Adrenal gland (tissue), 9 donors: ENCODE measurements at regions not wholly inside any gene's neighbourhood (a gene's known extent, or its start where the extent isn't known, plus 50 kb on each side); places are given as distances from the start of the nearest gene placed in this dataset.

Experiments
- DNase-seq, 7 donors: peaks; one replicate each; pipeline ENCODE4 v3.0.0-alpha.2; 2019 to 2020
- H3K27ac ChIP-seq, 5 donors: fragments of 200-600 bp; sonication (generic) in 4 of 5; 1 replicate in 3 of 5; 2 replicates in 2 of 5; pipeline versions ENCODE4 v1.5.1 to v1.8.0; 2016 to 2020; ENCODE audit warnings: mild to moderate bottlenecking in 1 of 5
- H3K27me3 ChIP-seq: fragments of 200-600 bp; 2 replicates; pipeline ENCODE4 v1.8.0; 2021
- H3K36me3 ChIP-seq, 2 donors: fragments of 200-600 bp; replicated peaks in 1 of 2; 1 replicate in 1 of 2; 2 replicates in 1 of 2; pipeline versions ENCODE4 v1.5.1 to v1.8.0; 2018 to 2022
- H3K4me1 ChIP-seq, 2 donors: fragments of 200-600 bp; replicated peaks in 1 of 2; 1 replicate in 1 of 2; 2 replicates in 1 of 2; pipeline versions ENCODE4 v1.5.1 to v1.8.0; 2018 to 2021
- H3K4me3 ChIP-seq, 4 donors: fragments of 200-600 bp; sonication (generic) in 3 of 4; one replicate each; pipeline ENCODE4 v1.5.1; 2016 to 2018
- H3K9me3 ChIP-seq, 3 donors: fragments of 200-600 bp; sonication (generic) in 1 of 3; replicated peaks in 1 of 3; 1 replicate in 2 of 3; 2 replicates in 1 of 3; pipeline versions ENCODE4 v1.5.1 to v1.8.0; 2016 to 2021
- CTCF ChIP-seq, 6 experiments: fragments of 450-650 bp in 4 of 6; fragments of 200-600 bp in 2 of 6; sonication (generic) in 1 of 6; IDR thresholded peaks; 1 replicate in 5 of 6; 2 replicates in 1 of 6; pipeline versions ENCODE4 v1.5.1 to v1.8.0; 2016 to 2021; ENCODE audit warnings: antibody characterized with exemption in 6 of 6, mild to moderate bottlenecking in 2 of 6, moderate library complexity in 1 of 6
- POLR2A ChIP-seq, 2 donors: fragments of 450-650 bp; IDR thresholded peaks; one replicate each; pipeline ENCODE4 v1.6.1; 2017; ENCODE audit warnings: antibody characterized with exemption in 2 of 2, mild to moderate bottlenecking in 2 of 2, moderate library complexity in 1 of 2
- WGBS, 4 donors: extraction: QIAGEN DNeasy Blood & Tissue Kit in 2 of 4; methylation state at CpG; one replicate each; pipeline versions ENCODE4 v1.1.5 to v1.1.7; 2013 to 2017; 5-methylcytosine and 5-hydroxymethylcytosine counted together
- intact Hi-C, 2 donors: fragments of 100-400 bp; cut with DNase I; formaldehyde crosslinking; loops; one replicate each; pipeline versions ENCODE4 v1.14.1 to v1.15.0; 2022 to 2023
- donor health status: healthy with polysubstance abuse.
- donor health status: Bipolar disorder and iron deficiency.
- donor health status: DM: yes; HTN: yes; CAD: no.
- donor health status: DM: no; HTN: no; CAD: no.
- donor health status: DM: no; HTN: no; CAD: no.

GRCh38 chr16:6517020-6517720, 815.5 kb upstream of the RBFOX1 start:
- Histone ChIP-seq H3K36me3 (no peaks in the 10 kb centered on the region), H3K4me1 (no peaks in the 10 kb centered on the region), H3K9me3 (no peaks in the 10 kb centered on the region), H3K27me3 (no peaks in the 10 kb centered on the region), H3K4me3 (no peak overlapping the region), H3K27ac (no peak overlapping the region)
- 48 to 58% (median 57%) methylated on average over 9 of the region's 9 CpGs for WGBS, 4 donors
- DNase-seq = no peak
- intact Hi-C loops = no loop called here
- TF ChIP-seq POLR2A (IDR thresholded peaks at IDR 0.05) (no peak), CTCF (IDR thresholded peaks at IDR 0.05) (no peak)

- no peak for DNase-seq
- H3K4me1 ChIP-seq = no peaks in the 10 kb centered on the region
- no peak for TF ChIP-seq POLR2A (IDR thresholded peaks at IDR 0.05)
- no peak for TF ChIP-seq CTCF (IDR thresholded peaks at IDR 0.05)
- no peak overlapping the region for H3K27ac ChIP-seq
- H3K27me3 ChIP-seq = no peaks in the 10 kb centered on the region
- intact Hi-C loops = no loop called here
- no peaks in the 10 kb centered on the region for H3K36me3 ChIP-seq
- no peaks in the 10 kb centered on the region for H3K9me3 ChIP-seq
- 74 to 85% (median 77%) methylated on average over 2 of the region's 2 CpGs; no CpG with 5 or more reads in 1 of the 4 donors for WGBS, 4 donors
- H3K4me3 ChIP-seq = no peak overlapping the region
Measured at GRCh38 chr16:6512512-6512911, 820.1 kb upstream of the RBFOX1 start.

GRCh38 chr16:6510261-6510660, 822.4 kb upstream of the RBFOX1 start:
- TF ChIP-seq POLR2A (IDR thresholded peaks at IDR 0.05) = no peak
- no peak for TF ChIP-seq CTCF (IDR thresholded peaks at IDR 0.05)

GRCh38 chr16:6499413-6499812, 833.2 kb upstream of the RBFOX1 start:
- intact Hi-C loops = no loop called here
- WGBS, 4 donors = 34 to 54% (median 44%) methylated on average over 2 of the region's 2 CpGs
- no peaks in the 10 kb centered on the region for H3K36me3 ChIP-seq

More at GRCh38 chr16:6510261-6510660, 822.4 kb upstream of the RBFOX1 start:
- WGBS, 4 donors = 73 to 77% (median 76%) methylated on average over 7 of the region's 7 CpGs
- intact Hi-C loops = no loop called here
- no peak for DNase-seq
- no peak overlapping the region for H3K4me3 ChIP-seq
- H3K4me1 ChIP-seq = no peaks in the 10 kb centered on the region
- H3K27me3 ChIP-seq = no peaks in the 10 kb centered on the region
- H3K36me3 ChIP-seq = no peaks in the 10 kb centered on the region
- no peak overlapping the region for H3K27ac ChIP-seq
- H3K9me3 ChIP-seq = no peaks in the 10 kb centered on the region

More at GRCh38 chr16:6499413-6499812, 833.2 kb upstream of the RBFOX1 start:
- DNase-seq = no peak
- Histone ChIP-seq H3K27ac (no peak overlapping the region), H3K27me3 (no peaks in the 10 kb centered on the region), H3K9me3 (no peaks in the 10 kb centered on the region), H3K4me3 (no peak overlapping the region), H3K4me1 (no peaks in the 10 kb centered on the region)
- TF ChIP-seq CTCF (IDR thresholded peaks at IDR 0.05) = no peak
- TF ChIP-seq POLR2A (IDR thresholded peaks at IDR 0.05) = no peak
